Activated CD8-positive, alpha-beta memory T cell treated with anti-CD3 and anti-CD28 coated beads, Interleukin-2, amount 50 U/mL, for 48 hours (primary cell): ENCODE measurements at regions not wholly inside any gene's neighbourhood (a gene's known extent, or its start where the extent isn't known, plus 50 kb on each side); places are given as distances from the start of the nearest gene placed in this dataset.

Experiments used
- DNase-seq: peaks from one replicate; pipeline ENCODE4 v3.0.0-alpha.2; 2020

- DNase-seq = peak; percentile 22
Measured at GRCh38 chr10:78348411-78349164, 314.9 kb downstream of the RPS24 start.

GRCh38 chr10:78349165-78349516 is 315.5 kb downstream of the RPS24 start:
- DNase-seq = peak; percentile 25

GRCh38 chr10:78349911-78350663 is 316.4 kb downstream of the RPS24 start:
- DNase-seq = no peak

GRCh38 chr10:78351283-78351682 is 317.6 kb downstream of the RPS24 start:
- no peak for DNase-seq

GRCh38 chr10:78351809-78352208 is 318.1 kb downstream of the RPS24 start:
- DNase-seq = no peak

GRCh38 chr10:78353636-78354035 is 320.0 kb downstream of the RPS24 start:
- DNase-seq = no peak

GRCh38 chr10:78354101-78354500 is 320.4 kb downstream of the RPS24 start:
- no peak for DNase-seq

GRCh38 chr10:78356291-78356900 is 322.7 kb downstream of the RPS24 start:
- DNase-seq = no peak

GRCh38 chr10:78357141-78358063 is 323.7 kb downstream of the RPS24 start:
- no peak for DNase-seq

- DNase-seq = no peak
Measured at GRCh38 chr10:78358351-78358750, 324.7 kb downstream of the RPS24 start.

- DNase-seq = no peak
Measured at GRCh38 chr10:78358982-78359381, 325.3 kb downstream of the RPS24 start.

GRCh38 chr10:78359640-78360091 is 326.0 kb downstream of the RPS24 start:
- no peak for DNase-seq

- DNase-seq = no peak
Measured at GRCh38 chr10:78360284-78360683, 326.6 kb downstream of the RPS24 start.

- no peak for DNase-seq
Measured at GRCh38 chr10:78361031-78361430, 327.4 kb downstream of the RPS24 start.

GRCh38 chr10:78362406-78363022 is 328.9 kb downstream of the RPS24 start:
- no peak for DNase-seq

- DNase-seq = no peak
Measured at GRCh38 chr10:78363190-78363589, 329.5 kb downstream of the RPS24 start.

GRCh38 chr10:78365694-78366093 is 332.0 kb downstream of the RPS24 start:
- DNase-seq = no peak

GRCh38 chr10:78366663-78367411 is 333.2 kb downstream of the RPS24 start:
- no peak for DNase-seq

GRCh38 chr10:78367751-78368150 is 334.1 kb downstream of the RPS24 start:
- DNase-seq = no peak

- DNase-seq = no peak
Measured at GRCh38 chr10:78371136-78371535, 337.5 kb downstream of the RPS24 start.

- no peak for DNase-seq
Measured at GRCh38 chr10:78372806-78373205, 339.1 kb downstream of the RPS24 start.
